HG03097 (cell line): ENCODE measurements at regions not wholly inside any gene's neighbourhood (a gene's known extent, or its start where the extent isn't known, plus 50 kb on each side); places are given as distances from the start of the nearest gene placed in this dataset.
"Not testable (repeated sequence)": the region's sequence is repeated elsewhere in the genome, so short reads cannot be mapped to it uniquely, and the experiment has no call there.

ENCODE experiments used
- ATAC-seq: cut with Tn5 transposase; IDR thresholded peaks from one replicate; pipeline ENCODE4 v1.9.1; 2021; ENCODE audit not compliant: unreplicated experiment, low FRiP score

DNA sequence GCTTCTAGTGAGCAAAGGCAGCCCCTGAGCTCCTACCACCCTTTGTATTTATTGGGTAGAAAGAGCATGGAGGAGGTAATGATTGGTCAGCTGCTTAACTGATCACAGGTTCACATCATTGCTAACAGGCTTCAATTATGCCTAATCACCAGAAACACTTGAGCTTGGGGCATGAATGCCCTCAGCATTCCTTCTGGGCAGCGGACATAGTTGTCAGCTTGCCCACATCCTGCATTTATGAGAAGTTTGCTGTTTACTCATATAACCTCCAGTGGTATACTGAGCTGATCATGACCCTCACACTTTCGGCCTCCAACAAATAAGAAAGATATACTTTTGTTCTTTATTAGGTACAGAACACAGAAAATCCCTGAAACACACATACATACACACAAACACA, 140.3 kb upstream of the ODAD2 start:
- ATAC-seq: no peak

DNA sequence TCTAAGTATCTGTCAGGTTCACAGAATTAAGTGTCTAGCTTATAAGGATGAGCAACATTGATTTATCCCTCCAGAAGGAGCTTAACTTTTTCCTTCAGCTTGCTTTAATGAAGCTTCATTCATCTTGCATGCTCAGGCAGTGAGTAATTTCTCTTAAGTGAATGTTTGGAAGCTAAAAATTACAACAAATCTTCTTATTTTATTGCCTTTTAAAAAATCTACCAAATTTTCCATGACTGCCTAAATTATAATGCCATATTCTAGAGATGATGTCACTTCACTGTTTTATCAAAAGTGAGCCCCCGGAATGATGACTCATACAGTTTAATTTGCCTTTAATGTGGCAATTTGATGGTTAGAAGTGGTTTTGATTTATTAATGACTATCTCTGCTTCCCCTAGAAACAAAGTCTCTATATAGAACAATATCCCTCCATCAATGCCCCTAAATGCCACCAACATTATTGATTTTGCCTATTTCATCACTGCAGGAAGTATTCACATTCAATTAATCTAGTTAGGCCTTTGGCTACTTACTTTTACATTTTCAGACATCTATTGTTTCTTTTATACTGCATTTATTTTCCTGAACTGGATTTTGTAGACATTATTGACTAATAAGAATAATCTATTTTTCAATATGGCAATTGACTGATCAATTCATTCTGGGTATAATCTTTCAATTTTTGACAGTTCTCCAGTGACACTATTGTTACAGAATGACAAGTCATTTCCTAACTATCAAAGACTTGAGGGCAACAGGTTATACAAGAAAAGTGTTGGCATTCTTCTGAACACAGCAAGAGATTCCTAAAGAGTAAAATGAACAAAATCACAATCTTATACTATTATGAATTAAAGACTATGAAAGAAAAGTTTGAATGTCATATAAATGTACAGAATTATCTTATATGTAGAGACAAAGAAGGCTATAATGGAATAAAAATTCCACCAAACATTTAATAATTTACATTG, 139.3 kb upstream of the ODAD2 start:
- no peak for ATAC-seq

DNA sequence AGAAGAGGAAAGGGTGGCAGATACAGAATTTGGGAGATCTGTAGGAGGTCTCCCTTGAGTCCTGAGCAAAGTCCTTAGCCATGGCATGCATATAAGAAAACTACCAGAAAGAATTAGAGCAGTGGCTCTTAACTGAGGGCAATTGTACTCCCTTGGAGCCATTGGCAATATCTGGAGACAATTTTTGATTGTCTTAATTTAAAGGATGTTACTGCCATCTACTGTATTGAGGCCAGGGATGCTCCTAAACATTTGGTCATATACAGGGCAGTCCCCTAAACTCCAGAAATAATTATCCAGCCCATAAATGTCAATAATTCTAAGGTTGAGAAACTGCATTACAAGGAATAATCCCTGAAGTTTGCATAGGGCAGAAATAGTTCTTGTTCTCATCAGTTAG, 136.4 kb upstream of the ODAD2 start:
- no peak for ATAC-seq

DNA sequence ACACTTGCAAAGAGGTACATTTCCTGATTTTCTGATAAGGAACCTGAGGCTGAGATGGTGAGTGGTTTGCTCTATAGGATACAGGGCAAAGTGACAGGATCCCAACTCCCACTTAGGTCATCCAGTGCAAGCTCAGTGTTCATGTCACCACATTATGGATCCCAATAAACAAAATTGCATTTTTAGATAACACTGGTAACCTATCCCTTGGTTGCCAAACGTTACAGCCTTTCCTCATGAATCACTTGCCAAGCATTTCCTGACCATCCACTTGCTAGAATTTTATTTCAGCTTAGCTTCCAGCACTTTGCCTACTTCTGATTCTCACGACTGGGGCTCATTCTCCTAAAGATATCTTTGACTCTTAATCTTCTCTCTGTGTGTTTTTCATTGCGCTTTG, 131.4 kb upstream of the ODAD2 start:
- no peak for ATAC-seq

DNA sequence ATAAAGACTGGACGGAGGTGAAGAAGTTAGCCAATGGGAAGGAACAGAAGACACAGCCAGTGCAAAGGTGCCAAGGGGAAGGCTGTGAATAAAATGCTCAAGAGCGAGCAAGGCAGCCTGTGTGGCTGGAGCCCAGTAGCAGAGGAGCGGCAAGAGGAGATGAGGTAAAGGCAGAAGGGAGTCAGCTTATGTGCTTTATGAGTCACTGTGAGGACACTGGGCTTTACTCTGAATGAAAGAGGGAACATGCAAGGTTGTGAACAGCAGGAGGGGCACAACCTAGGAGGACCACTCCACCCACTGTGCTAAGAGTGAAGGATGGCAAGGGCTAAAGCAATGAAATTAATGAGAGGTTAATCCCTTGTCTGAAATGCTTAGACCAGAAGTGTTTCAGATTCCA, 129.0 kb upstream of the ODAD2 start:
- no peak for ATAC-seq

DNA sequence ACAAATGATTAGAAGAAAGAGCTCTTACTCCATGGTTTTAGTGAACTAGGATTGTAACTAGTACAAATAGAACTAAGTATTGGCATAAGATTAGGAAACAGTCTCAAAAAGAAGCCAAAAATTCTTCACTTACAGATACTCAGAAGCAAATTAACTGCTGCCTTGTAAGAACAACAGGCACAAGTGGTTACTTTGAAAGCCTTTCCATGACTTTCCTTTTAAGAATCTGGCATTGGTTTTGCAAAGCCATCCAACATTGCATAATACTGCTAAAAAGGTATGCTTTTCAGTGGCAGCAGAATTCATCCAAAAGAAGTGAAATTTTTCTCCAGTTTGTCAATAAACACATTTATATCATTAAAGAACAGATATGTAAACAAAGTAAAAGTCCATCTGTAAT, 126.8 kb upstream of the ODAD2 start:
- no peak for ATAC-seq

DNA sequence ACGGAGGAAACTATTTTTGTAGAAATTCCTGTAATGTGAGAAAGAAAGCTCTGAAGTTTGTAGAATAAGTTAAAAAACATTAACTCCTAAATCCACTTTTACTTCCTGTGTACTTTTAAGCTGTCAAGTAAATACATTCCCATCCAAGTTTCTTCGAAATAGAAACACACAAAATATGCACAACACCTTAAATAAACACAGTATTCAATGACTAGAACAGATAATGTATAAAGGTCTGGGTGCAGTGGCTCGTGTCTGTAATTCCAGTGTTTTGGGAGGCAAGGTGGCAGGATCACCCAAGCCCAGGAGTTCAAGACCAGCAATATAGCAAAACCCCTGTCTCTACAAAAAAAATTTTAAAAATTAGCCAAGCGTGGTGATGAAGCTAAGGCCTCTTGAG, 121.9 kb upstream of the ODAD2 start:
- ATAC-seq: no peak

DNA sequence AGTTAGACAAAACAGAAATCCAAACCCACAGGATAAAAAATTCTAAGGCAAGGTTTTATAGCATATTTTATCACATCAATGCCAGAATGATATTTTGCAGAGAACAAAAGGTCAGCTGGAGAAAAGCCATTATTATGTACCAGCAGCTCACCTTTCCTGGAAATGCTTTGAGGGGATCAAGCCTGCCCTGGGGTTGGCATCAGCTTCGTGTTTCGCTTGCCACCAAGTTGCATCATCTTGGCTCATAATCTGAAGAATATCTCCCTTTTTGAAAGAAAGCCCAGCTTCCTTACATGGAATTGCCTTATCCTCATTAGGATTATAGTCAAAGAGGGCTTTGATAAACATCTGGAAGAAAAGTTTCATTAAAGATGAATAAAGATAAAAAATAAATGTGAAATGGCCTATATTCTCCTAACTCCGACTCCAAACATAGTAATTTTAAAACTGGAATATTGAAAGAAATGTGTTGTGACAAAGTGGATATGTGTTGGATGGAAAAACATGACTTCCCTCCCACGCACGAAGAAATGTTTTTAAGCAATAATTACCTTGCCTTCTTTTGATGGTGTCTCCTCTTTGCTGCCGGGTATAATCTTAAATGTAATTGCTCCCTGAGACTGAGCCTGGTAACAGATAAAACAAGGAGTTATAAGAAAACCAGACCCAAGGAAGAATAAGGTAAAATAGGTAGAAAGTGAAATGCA, 121.3 kb upstream of the ODAD2 start:
- ATAC-seq: no peak

DNA sequence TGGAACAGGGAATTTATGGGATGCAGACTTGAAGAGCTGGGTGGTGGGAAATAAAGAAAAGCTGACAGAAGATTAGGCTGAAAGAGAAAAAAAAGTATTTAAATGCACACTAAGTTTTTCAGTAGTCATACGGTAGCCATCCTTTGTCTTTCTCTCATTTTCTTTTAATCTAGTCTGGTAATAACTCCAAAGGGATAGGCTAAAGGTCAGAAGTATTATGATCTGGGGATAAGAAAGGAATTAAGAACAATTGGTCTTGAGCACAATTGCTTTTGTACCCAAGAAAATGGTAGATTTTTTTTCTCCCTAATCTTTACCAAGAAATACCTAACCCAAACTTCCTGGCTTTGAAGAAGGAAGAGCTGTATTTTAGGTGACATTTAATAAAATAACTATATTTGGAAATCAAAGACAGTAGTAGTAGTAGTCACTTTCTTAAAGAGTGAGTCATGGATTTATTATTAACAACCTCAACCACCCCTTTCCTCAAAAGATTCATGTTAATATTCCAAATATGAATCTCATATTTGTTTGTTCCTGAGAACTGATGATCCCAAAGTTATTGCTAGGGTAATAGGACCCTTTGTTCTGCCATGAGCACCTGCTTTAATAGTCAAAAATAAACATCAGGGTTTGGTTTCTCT, 120.2 kb upstream of the ODAD2 start:
- ATAC-seq: no peak

DNA sequence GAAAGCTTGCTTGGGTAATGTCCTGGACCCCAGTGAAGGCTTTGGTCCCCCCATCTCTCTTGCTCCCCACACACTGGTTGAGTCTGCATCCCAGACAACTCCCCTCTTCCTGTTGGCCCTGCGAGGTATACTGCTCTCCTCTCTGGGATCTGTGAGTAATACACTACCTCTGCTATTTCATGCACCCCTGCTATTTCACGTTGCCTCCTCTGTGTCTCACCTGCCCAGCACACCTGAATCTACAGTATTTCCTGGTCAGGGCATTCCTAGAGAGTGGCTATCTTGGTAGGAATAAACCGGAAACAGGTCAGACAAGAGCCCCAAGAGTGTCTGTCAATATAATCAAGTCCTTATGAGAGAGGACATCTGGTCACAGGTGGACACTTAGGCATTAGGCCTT, 114.3 kb upstream of the ODAD2 start:
- no peak for ATAC-seq

DNA sequence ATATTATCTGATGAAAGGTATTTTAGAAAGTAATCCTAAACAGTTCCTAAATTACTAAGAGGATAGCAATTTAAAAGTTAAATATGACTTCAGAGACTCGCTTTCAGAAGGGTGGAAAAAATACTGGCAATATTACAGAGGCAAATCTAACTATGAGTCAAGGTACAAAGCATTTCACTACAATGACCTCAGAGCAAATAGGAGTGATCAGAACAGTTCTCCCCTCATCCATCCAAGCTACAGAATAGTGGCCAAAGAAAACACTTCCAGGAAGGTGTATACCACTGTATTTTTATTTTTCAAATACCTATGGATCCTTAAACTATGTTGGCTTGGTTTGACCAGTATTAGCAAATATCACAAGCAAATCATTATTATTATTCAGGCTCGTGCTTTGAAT, 112.8 kb upstream of the ODAD2 start:
- no peak for ATAC-seq

DNA sequence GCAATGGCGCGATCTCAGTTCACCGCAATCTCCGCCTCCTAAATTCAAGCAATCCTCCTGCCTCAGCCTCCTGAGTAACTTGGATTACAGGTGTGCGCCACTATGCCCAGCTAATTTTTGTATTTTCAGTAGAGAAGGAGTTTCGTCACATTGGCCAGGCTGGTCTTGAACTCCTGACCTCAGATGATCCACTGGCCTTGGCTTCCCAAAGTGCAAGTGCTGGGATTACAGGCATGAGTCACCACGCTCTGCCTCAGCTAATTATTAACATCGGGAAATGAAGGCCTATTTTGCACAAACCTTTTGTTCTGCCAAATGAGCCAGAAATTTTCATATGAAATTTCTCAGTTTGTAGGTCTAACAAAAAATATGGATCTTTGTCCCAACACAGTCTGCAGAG, 106.7 kb upstream of the ODAD2 start:
- ATAC-seq: no peak

DNA sequence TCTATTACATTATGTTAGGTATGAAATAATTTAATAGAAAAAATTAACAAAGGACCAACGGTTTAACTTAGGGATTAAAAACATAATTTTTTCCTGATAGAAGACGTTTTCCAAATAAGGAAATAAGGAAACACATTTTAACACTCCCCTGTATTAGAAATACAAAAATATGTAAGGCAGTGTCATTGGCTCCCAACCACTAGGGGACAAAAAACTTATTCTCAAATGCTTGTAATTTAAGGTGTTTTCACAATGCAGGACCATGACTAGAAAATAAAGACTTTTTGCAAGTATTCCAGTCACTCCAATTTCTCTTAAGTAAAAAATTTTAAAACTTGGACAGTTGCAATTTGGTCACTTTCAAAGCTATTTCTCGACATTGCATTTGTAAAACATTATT, 98.8 kb upstream of the ODAD2 start:
- no peak for ATAC-seq

DNA sequence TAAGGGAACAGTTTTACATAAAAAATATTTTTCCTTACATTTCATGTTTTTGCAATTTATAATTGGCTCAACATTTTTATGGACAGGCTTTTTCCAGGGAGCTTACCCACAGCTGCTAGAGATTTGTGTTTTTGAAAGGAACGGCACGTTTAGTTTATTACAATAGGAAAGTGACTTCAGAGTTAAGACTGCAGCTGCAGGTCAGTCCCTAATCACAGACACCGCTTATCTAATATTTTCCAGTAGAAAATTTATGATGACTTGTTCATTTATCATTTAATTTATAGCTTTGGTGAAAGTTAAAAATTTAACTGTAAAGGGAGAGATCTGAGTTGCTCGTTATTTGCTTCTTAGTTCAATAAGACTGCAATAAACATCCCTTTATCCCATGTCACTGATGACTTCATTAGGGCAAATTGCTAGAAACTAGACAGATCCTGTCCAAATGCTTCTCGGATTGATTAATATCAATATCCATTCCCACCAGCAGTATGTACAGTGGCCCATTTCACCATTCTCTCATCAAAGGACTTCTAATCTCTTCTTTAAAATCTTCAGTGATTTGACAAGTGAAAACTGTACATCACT, 97.0 kb upstream of the ODAD2 start:
- no peak for ATAC-seq

DNA sequence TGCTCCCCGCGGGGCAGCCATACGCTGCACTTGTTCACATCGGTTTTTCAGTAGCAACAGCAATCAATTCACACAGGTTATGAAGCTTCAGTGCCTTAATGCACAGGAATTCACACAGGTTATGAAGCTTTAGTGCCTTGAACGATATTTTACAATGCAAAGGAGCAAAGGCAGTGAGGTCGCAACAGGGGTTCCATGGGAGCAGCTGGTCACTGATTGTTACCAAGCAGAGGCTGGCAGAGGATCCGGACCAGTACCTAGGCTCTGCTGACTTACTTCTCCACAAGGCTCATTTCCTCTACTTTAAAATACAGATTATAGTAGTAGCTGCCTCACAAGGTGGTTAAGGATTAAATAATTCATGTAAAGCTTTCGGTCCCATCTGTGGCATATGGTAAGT, 95.2 kb upstream of the ODAD2 start:
- no peak for ATAC-seq

DNA sequence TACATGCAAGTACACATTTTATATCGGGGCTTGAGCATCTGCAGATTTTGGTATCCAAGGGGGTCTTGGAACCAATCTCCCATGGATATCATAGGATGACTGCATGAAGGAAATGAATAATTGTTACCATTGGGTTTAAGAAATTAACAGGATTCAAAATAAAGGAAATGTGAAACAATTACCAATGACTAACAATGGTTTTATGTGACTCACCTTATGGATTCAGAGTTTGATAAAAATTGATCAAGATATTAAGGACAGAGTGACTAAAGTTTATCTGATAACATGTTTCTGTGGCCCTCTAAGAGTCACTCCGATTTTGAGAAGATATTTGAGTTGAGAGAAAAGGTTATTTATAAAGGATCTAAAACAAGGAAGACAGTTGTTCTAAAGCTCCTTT, 93.0 kb upstream of the ODAD2 start:
- no peak for ATAC-seq

DNA sequence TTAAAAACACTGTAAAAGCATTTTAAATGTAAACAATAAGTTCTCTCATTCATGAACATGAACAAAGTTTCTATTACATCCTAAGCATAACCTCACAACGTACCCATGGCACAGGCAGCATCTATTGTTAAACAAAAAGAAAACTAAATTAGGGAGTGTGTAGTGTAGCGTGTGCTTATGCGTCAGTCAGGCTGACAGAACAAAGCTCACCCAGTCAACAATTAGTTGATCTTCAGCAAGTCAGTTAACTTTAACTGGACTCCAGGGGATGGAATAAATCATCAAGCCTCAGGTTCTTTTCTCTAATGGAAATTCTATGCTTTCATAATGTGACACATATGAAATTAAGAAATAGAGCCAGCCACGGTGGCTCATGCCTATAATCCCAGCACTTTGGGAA, 91.6 kb upstream of the ODAD2 start:
- no peak for ATAC-seq

DNA sequence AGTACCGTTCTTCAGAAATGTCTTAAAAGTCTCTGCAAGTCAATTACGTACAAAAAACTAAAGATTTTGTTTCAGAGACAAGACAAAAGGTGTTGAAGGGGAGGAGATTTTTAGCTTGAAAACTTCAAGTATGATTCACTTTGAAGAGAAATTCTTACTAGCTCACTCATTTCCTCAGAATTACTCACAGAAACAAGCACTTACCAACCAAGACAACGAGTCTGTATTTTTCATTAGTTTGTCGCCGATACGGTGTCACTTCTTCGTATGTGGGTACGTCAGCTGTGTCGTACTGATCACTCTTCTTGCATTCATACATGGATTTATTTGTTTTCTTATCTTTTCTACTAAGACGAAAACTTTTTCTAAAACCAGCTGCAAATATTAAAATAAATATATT, 90.6 kb upstream of the ODAD2 start:
- no peak for ATAC-seq

DNA sequence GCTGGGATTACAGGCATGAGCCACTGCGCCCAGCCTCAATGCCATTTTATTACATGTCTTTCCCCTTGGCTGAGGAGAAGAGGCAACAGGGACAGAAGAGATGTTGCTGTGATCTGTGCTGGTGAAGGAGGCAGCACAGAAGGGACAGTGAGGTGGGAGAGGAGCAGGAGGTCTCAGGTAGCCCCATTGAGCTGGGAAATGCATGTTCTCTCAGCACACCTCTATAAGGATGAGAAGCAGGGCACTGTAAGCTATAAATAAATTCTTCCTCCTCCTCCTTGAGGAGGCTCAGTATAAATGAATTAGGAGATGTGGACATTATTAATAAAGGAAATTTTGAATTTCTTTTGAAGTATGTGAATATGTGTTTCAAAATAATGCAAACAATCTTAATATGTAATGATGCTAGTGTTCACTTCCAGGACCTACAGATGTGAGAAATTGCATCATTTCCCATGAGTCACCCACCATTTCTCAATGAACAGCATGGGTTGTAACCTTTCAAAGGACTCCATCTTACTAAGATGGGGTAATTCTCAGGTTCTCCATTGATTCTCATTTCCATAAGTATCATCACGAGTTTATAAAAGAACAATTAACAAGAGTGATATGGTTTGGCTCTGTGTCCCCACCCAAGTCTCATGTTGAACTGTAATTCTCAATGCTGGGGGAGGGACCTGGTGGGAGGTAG, 88.9 kb upstream of the ODAD2 start:
- ATAC-seq: no peak

DNA sequence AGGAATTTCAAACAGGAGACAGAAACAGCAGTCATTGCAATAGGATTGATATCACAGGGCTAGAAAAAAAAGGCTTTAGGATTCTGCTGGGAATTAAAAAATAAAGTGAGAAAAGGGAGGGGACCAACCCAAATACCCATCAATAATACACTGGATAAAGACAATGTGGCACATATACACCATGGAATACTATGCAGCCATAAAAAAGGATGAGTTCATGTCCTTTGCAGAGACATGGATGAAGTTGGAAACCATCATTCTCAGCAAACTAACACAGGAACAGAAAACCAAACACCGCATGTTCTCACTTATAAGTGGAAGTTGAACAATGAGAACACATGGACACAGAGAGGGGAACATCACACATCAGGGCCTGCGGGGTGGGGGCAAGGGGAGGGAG, 86.9 kb upstream of the ODAD2 start:
- ATAC-seq: not testable (repeated sequence)

DNA sequence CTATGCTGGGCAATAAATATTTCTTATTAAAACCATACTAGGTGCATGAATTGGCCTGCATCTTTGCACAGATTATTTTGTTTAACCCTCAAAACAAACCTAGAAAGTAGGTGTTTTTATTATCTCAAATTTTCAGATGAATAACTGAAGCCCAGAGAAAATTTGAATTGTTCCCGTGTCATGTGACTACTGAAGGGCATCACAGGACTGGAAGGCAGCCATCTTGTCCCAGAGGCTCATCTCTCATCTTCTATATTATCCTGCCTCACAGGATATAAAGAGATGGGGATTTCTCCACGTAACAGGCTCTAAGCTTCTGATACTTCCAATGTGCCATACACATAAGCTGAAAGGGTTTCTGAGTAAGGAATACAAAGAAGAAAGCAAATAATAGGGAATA, 84.0 kb upstream of the ODAD2 start:
- no peak for ATAC-seq
